NCI-H1105 (cell line): ENCODE measurements at regions not wholly inside any gene's neighbourhood (a gene's known extent, or its start where the extent isn't known, plus 50 kb on each side); places are given as distances from the start of the nearest gene placed in this dataset.

Experiments
- DNase-seq: peaks from one replicate; lab custom pipeline; 2025; lab: John Stamatoyannopoulos, UW

DNA sequence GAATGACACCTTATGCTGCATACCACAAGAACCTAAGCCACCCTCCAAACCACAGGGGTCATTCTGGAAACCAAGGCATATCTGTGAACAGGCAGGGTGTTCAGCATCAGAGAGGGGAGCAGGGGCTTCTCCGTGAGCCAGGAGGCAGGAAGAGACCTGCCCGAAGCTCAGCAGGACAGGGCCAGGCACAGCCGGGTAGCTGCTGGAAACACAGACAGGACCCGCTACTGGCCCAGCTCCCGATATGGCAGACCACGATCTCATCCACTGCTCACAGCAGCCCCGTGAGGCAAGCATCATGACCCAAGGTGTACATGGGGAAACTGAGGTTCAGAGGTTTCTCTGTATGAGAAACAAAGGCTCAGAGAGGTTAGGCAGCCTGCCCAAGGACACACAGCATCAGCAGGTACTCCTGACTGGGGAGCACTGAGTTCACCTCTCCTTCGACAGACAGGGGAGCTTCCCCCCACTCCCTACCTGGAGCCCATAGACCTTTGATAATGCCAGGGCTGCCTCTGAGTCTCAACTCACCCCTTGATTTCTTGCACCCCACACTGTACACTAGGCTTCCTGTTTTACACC, 317.7 kb downstream of the MATN1 start:
- no peak for DNase-seq

DNA sequence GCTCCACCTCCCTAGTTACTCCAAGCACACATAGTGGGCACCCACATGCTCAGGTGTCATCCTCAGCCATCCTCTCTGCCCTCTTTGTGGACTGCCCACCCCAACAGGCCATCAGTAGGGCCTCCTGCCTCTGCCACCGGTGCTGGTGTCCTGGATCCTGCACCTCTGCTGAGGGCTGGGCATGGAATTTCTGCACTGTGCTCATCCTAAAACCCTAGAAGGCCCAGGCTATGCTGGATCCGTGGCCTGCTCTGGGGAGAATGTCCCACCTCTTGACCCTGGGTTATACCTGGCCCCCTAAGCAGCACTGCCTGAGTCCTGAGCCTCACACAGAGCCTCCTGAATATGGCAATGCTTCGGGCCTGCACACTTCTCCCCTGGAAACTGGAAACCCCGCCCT, 318.3 kb downstream of the MATN1 start:
- no peak for DNase-seq

DNA sequence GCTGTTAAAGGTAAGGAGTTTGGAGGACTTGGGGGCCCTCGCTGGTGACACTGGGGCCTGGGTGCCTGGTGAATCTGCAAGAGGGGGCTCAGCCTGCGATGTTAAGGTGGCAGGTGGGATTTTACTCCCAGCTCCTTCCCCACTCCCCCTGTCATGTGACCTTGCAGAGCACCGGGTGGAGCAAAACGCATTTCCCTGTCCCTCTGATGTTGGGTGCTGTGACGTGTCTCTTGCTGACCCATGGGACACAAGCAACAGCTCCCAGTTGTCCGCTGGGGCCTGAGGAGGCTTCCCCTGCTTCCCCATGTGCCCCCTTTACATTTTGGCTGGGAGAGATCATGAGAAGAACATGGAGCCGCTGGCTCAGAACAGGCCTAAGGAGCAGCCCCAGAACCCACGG, 319.0 kb downstream of the MATN1 start:
- DNase-seq = no peak

DNA sequence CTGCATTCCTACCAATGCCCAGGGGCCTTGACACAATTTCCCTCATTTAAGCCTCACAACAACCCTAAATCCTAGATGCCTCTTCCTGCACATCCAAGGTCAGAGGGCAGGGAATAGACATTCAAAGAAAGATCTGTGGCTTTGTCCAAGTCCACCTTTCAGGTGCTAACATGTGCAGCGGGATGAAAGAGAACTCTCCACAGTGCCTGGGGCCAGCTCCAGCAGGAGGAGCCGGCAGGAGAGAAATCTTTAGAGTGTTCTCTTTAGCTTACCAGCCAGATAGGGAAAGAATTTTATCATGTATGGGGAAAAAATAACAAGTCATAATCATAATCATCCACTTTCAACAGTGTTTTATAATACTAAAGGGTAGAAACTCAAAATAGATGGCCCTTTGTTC, 319.7 kb downstream of the MATN1 start:
- no peak for DNase-seq

DNA sequence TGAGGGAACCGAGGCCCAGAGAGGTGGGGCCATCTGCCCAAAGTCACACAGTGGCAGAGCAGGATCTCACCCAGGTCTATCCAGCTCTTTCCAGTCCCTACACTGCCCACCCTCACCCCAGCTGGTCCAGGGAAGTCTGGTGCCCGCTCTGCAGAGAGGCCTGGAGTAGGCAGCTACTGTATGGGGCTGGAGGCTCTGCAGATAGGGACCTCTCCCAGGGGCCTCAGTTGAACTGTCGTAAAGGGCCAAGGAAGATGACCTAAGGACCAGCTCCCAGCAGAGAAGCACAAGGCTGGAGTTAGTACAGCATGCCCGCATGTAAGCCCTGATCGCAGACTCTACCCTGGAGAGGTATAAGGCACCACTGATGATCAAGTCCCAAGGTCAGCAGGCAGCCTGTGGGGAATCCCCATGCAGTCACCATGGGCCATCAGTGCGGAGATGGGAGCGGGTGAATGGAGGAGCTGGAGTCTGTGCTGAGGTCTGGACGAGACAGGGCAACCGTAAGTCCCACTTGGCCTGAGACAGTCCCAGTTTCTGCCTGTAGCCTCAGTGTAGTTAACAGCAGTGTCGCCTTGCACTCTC, 320.2 kb downstream of the MATN1 start:
- no peak for DNase-seq

DNA sequence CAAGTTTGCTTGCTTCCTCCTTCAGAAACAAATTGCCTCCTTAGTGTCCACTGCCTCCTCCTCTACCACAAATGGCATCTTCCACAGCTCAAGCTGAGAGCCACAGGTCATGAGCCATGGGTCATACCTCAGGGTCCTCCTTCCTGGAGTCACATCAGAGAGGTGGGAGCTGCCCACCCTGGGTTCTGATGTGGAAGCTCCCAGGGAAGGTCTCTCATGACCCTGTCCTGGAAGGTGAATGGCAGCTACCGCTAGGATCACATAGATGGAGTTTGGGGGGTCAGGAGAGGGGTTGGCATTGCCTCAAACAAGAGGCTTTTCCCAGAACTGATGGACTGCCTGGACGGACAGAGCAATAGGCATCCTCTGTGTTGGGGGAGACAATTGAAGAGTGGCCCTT, 321.4 kb downstream of the MATN1 start:
- DNase-seq = no peak

DNA sequence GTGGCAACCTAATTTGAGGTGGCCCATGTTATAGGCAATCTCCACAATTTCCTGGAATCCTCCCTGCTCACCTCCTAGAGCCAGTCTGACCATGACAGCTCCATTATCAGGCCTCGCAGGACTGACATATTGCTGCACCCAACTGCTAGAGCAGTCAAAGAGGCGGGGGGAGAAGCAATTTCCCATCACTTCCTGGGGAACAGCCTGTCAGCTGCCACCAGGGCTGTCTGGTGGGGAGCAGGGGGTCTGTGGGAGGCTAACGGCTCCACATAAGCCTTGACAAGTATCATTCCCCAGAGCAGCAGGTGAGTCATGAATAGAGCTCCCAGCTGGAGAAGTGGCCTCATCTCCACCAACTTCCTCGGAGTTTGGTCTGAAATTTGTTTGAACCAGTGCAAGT, 322.9 kb downstream of the MATN1 start:
- DNase-seq = no peak

DNA sequence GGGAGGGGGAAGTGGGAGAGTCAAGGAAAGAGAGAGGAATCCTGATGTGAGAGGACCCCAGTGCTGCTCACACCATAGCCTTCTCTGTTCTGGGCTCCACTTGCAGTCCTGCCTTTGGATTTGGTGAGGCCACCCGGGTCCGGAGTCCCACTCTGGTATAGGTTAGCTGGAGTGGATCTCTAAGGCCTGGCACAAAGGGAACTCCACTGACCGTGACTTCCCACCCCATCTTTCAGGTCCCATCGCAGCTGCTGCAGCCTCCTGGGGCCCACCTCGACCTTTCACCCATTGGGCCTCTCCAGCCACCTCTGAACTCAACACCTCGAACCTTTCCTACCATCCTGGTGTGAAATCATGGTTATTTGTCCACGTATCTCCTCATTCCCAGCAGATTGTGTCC, 324.4 kb downstream of the MATN1 start:
- DNase-seq = no peak

DNA sequence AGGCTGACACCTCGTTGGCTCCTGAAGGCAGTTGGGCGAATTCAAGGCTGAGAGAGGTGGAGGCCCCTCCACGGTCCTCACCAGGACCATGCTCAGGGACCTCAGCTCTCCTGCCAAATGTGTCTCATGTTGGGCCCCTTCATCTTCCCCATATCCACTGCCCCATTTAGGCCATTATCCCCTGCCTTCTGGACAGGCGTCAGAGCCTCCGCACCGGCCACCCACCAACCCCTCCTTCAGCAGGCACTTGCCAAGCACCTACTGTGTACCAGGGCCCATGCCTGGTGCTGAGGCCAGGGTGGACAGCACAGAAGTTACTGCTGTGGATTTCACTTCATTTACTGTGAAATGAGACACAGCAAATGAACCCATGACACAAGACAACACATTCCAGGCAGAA, 325.8 kb downstream of the MATN1 start:
- DNase-seq = no peak

DNA sequence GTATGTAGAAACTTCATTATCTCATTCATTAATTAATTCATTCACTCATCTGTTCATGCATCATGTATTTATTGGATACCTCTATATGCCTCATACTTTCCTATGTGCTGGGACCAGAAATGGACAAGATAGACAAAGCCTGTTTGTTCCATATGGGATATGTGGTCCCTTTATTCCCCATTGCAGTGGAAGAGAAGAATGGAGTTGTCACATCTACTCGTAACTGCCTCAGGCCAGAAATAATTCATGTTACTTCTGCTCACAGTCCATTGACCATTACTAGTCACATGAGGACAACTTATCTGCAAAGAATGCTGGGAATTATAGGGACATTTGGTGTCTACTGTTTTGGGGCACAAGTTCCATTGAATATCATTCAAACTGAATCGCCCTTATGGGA, 327.8 kb downstream of the MATN1 start:
- DNase-seq = no peak

DNA sequence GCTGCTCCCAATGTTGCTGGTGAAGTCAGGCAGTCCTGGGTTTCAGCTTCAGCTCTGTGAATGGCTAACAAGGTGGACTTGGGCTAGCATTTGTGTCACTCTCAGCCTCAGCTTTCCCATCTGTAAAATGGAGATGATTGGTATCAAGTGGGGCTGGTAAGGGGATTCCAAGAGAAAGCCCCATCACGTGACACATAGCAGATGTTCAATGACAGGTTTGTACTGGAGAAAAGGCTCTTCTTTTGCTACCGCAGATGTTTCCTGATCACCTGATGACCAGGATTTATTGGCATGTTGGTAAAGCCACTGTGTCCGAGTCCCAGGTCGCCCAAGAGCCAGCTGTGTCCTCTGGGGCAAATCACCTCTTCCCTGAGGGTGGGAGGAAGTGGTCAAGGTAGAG, 335.0 kb downstream of the MATN1 start:
- no peak for DNase-seq

DNA sequence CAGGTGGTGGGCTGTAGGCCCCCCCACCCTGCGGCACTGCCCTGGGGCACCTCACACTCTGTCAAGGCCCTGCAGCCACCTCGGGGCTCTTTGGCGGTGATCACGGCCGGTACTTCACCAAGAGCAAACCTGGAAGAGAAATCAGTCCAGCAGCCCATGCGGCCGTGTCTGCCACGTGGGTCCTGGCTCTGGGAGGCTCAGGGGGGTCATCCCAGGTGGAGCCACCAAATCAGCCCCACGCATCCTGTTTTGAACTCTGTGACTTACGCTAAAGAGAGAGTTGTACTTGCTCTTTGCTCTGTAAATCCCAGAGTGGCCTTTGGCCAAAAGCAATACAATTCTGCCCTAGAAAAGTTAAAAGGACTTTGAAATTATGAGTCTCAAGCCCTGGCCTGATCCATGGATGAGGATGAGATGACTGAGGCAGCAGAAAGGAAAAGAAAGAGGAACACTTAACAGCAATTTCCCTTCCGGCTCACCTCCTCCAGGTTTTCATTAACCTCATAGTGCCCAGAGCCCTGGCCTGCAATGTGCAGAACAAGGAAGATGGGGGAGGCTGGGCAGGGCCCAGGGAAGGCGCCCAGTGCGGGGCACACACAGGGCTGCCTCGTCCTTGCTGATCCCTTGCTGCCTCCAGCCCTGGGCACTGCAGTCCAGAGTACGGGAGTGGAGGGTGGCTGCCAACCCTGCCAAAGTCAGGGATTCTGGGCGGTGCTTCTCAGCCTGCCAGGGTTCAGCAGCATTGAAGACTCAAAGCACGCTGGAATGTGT, 337.0 kb downstream of the MATN1 start:
- DNase-seq = no peak

DNA sequence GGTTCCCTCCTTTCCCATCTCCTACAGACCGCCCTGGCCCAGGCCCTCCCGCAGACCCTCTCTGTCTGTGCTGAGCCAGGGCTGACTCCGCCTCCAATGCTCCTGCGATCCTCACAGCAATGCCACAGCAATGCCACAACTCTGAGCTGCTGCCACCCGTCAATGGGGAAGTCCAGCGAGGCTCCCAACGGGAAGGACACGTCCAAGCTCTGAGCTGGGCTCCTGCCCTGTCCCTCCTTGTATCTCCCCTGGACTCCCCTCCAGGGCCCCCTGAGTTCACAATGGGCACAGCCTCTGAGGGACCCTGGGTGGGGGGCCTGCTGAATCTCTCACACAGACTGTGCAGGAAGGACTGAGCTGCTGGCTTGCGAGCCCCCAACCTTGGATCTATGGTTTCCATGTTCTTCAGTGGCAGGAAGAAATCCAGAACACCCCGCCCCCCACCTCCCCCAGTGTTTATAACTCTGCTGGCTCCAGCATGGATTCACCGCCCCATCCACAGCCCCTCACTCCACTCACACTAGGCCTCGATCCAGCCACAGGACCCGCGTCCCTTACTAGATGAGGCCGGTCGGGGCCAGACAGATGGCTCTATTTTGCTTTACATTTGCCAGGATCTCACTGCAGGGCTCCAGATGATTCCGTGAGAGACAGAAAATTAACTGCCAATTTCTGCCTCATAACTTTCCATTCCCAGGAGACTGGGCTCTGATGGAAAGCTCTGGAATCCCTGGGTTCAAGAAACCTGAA, 338.0 kb downstream of the MATN1 start:
- DNase-seq = no peak

DNA sequence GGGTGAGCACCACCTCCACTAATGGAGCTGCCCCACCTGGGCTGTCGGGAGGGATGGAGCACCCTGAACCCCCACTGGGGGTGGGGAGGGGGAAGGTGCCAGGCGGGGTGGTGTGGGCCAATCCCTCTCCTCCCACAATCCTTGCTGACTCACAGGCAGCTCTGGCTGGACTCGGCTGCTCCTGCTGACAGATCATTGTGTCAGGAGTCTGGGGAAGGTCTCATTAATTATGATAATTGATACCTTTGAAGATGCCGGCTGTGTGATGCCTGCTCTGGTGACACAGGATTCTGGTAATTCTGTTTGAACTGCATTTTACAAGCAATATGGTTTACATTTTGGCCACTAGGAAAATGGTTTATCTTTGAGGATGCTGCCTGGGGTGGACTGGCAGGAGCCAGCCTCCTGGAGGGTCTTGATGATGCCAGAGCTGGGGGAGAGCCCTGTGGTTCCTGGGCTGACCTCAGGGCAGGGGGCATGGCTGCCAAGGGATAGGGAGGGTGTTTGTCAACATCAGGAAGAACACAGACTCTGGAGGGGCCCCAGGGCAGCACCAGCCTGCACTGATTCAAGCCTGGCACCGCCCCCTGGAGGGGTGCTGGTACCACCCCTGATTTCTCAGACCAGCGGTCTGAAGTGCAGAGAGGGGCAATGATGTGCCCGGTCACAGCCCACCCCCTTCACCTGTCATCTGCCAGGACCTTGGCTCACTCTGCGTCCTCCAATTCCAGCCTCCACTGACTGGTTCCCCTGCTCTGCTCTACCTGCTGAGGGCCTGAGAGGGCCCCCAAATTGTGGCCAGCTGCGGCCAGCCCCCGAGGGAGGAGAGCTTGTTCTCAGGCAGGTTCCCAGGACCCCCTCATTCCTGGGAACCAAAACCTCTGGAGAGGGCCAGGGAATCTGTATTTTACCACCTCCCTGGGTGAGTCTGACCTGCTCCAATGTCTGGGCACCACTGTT, 338.8 kb downstream of the MATN1 start:
- DNase-seq = peak; percentile 33

DNA sequence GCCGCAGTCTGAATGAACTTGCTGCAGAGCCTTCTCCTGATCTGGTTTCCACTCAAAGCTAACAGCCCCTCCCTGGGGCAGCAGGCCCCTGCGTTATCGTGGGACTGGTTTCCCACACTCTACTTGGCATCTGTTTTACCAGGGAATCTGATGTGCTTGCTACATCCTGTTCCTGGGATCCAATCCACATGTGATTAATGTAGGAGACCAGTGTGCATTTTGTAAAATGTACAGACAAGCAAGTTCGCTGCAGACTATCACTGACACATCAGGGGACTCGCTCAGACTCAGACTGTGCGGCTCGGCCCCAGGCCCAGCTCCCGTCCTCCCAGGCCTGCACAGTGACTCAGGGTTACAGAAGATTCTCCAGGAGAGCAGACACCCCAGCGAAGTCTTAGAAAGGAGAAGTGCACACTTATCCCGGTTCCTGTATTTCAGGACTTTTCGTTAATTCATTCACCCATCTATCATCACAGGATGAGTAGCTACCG, 340.1 kb downstream of the MATN1 start:
- no peak for DNase-seq

DNA sequence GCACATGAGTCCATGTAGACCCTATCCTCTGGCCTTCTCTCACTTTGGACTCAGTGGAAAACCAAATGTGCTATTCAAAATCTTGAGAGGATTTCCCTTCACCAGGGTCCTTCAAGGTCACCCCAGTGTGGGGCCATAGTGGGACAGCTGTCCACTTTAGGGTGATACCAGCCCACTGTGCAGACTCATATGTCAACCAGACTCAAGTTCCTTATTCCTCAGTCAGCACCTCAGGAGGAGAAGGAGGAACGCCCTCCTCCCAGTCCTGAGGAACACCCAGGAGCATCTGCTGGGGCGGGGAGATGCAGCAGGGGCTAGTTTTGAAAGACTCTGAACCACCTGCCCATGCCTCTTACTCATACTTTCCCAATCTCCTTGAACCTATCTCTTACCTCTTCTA, 340.9 kb downstream of the MATN1 start:
- DNase-seq = no peak

DNA sequence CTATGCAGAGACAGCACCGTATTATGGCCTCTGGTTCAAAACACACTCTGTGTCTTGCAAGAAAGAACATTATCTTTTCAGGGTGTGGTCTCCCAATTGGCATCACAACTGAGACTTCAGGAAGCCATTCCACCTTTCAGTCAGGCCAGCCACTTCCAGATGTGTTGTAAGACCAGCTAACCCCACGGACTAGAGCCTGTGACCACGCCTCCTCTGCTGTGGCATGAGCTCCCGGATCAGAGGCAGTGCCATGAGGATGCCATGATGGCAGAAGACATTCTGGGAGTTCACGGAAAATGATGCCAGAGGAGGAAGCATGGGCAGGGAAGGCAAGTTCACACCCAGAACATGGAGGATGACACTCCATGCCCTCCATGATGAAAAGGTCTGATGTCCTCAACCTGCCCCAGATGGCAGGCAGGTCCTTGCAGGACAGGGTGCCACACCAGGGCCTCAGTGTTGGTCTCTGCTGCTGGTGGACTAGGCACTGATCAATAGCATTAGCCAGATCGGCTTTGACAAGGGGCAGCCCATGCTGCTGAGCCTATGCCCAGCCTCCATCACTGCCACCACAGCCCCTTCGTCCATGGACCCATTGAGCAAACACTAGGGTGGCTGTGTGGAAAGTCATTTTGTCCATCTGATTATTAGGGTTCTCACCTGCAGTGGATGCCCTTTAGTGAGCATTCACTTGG, 341.6 kb downstream of the MATN1 start:
- DNase-seq = no peak

DNA sequence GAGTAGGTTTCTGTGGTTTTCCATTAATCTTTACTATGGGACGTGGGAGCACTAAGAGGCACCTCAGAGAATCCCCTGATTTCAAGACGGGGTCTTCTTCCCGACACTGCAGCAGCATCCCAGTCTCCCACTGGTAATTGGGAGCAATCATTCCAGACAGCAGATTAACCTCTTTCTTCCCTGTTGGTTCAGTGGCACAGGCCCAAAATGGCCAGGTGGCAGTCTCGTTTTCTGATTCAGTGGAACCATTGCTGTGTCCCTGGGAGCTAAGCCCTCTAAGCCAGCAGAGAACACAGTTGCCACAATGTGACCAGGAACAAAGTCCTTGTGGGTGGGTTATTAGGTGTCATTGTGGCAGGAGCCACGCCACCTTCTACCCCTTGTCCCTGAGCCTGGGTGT, 342.1 kb downstream of the MATN1 start:
- DNase-seq = no peak

DNA sequence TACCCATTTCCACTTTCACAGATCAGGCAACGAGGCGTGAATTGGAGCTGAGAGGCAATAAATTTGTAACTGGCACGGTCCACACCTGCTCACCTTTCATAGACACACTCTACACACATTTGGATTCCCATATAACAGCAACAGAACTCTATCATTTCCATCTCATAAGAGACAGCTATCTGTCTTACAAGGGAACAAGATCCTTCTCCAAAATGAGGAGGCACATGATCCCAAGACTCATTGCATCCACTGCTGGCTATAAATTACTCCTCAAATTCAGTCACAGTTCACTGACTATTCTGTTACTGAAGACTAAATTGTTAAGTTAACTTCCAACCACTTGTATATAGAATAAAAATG, 342.8 kb downstream of the MATN1 start:
- DNase-seq = no peak

DNA sequence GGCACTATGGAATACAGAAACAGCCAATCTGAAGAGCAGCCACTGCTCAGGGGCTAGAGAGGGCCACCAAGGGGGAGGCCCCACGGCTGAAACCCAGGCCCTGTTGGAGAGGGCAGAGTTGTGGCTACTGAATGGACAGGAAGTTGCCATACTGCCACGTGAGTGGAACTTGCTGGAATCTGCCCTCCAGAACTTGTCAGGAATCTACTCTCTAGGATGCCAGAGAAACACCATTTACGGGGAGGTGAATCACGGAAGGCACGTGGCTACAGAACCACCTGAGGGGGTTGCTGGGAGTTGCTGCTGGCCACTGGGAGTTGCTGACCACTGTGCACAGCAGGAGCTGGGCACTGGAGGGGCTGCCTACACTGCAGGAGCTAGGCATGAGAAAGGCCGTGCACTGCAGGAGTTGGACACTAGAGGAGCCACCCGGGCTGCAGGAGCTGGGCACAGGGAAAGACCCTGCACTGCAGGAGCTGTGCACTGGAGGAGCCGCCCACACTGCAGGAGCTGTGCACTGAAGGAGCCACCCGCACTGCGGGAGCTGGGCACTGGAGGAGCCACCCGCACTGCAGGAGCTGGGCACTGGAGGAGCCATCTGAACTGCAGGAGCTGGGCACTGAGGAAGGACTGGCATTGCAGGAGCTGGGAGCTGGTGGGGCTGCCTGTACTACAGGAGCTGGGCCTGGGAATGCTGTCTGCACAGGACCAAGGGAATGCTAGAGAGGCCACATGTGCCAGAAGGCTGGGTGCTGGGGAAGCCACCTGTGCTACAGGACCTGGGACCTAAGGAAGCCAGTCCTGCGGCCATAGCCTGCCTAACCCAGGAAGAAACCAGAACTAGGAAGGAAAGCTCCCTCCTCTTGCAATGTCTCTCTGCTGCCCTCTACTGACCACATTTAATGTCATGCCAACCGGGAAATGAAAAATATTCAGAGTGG, 343.4 kb downstream of the MATN1 start:
- DNase-seq = peak; percentile 69
